ENCODE measurements at regions not wholly inside any gene's neighbourhood (a gene's known extent, or its start where the extent isn't known, plus 50 kb on each side); places are given as distances from the start of the nearest gene placed in this dataset.
"Not testable (repeated sequence)": the region's sequence is repeated elsewhere in the genome, so short reads cannot be mapped to it uniquely, and the experiment has no call there.

DNA sequence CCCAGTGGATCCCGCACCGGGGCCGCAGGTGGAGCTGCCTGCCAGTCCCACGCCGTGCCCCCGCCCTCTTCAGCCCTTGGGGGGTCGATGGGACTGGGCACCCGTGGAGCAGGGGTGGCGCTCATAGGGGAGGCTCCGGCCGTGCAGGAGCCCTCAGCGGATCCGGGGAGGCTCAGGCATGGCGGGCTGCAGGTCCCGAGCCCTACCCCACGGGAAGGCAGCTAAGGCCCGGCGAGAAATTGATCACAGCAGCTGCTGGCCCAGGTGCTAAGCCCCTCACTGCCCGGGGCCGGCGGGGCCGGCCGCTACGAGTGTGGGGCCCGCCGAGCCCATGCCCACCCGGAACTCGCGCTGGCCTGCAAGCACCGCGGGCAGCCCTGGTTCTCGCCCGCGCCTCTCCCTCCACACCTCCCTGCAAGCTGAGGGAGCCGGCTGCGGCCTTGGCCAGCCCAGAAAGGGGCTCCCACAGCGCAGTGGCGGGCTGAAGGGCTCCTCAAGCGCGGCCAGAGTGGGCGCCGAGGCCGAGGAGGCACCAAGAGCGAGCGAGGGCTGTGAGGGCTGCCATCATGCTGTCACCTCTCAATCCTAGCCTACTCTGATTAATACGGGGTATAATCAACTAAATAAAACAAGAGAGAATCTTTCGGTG, 56.5 kb upstream of the ABHD2 start:
- DNase-seq = not testable (repeated sequence)

DNA sequence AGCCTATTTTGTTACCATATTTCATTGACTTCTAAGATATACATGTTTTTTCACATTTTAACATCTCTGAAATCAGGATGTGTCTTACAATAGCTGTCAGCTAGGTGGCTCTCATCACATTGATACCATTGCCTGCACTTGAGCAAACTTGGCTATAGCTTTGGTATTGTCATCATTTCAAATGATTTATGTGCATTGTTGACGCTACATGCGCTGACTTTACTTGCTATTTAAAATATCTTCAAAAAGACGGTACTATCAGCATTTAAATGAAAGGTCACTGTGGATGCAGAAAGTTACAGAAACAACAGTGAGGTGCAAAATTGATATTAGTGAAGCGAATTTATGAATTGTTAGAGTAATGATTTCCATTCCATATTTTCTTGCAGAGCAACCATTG, 54.0 kb upstream of the ABHD2 start:
- DNase-seq = peak in 1 of 3 donors; percentile 24

DNA sequence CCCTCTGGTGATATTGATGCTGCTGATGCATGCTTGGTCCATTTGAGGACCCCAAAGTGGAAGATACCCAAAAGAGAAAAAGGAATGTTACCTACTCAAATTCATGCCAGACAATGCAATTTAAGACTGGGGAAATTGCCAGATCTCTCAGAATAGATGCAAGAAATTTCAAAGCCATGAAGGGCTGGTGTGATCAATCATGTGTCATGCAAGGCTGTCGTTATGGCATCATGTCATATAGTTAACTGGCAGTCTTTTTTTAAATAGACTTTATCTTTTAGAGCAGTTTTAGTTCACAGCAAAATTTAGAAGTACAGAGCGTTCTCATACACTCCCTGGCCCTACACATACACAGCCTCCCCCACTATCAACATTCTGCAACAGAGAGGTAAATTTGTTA, 53.1 kb upstream of the ABHD2 start:
- DNase-seq = no peak

DNA sequence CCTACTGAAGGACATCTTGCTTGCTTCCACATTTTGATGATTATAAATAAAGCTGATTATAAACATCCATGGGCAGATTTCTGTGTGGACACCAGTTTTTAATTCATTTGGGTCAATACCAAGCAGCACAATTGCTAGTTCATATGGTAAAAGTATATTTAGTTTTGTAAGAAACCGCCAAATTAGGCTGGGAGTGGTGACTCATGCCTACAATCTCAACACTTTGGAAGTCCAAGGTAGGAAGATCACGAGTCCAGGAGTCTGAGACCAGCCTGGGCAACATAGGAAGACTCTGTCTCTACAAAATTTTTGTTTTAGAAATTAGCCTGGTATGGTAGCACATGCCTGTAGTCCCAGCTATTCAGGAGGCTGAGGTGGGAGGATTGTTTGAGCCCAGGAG, 52.6 kb upstream of the ABHD2 start:
- no peak for DNase-seq

DNA sequence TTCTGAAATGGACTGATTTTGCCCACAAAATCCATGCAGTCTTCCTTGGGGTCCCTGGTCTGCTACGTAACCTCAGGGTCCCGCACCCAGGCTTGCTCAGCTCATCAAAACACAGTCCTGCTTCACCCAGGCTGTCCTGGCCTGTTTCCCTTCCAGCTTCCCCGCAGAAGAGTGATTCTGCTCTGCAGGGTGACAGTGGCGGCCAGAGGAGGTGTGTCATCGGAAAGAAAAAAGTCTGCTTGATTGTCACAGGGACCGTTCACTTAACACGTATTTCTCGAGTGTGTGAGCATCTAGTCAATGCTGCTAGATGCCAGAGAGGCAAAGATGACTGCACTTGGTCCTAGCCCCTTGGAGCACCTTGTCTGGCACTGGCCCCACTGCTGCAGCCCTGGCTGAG, 50.1 kb upstream of the ABHD2 start:
- DNase-seq = no peak
